ENCODE measurements at regions not wholly inside any gene's neighbourhood (a gene's known extent, or its start where the extent isn't known, plus 50 kb on each side); places are given as distances from the start of the nearest gene placed in this dataset.

- no peak for TF ChIP-seq CTCF (IDR thresholded peaks at IDR 0.05; ENCODE audit: poor library complexity, severe bottlenecking)
- no peak for TF ChIP-seq MXI1 (conservative IDR thresholded peaks at IDR 0.05; ENCODE audit: poor library complexity, severe bottlenecking)
- no peak for TF ChIP-seq REST (IDR thresholded peaks at IDR 0.05; ENCODE audit: borderline replicate concordance)
These were observed 80.3 kb downstream of the RAMP3 start for GRCh38 chr7:45237788-45238461.

Data from neural cell (in vitro differentiated cells).